HCT116 (cell line): ENCODE measurements at regions not wholly inside any gene's neighbourhood (a gene's known extent, or its start where the extent isn't known, plus 50 kb on each side); places are given as distances from the start of the nearest gene placed in this dataset.

Experiments used
- ATAC-seq: fragments of 200-7000 bp; cut with Tn5 transposase; 2 replicates; pipeline ENCODE4 v1.9.1; 2020; ENCODE audit warnings: mild to moderate bottlenecking, moderate library complexity
- BruUV-seq: library from RNA; stranded (reverse); fragments of 400-500 nt; replicated peaks from 2 replicates; lab custom pipeline; 2021; lab: Mats Ljungman, UMichigan
- CTCF ChIA-PET: fragments of 300-600 bp; sonication (Branson Sonifier 250); formaldehyde crosslinking; loops from one replicate; lab custom pipeline; 2021; ENCODE audit warnings: antibody characterized with exemption; lab: Charles Lee
- POLR2A ChIA-PET: fragments of 300-600, 350-600 bp; sonication (Branson Sonifier 250); formaldehyde crosslinking; loops from one replicate; lab custom pipeline; 2021; ENCODE audit warnings: antibody characterized with exemption; lab: Charles Lee
- RAD21 ChIA-PET, 2 experiments: fragments of 300-600 bp; sonication (Branson Sonifier 250); formaldehyde crosslinking; loops; one replicate each; lab custom pipeline; 2023; ENCODE audit warnings: low total read pairs in 2 of 2; ENCODE audit not compliant: uncharacterized antibody in 2 of 2, unreplicated experiment in 2 of 2, low non-redundant PET in 1 of 2; lab: Charles Lee
- DNase-seq: peaks from one replicate; pipeline ENCODE4 v3.0.0-alpha.2; 2010; ENCODE audit warnings: low read depth, low spot score
- H2AFZ ChIP-seq: fragments of 200-600 bp; shearing (Covaris generic), sonication (generic); 2 replicates; pipeline ENCODE4 v1.6.1; 2017; ENCODE audit warnings: low read depth, mixed run types, mixed read lengths, antibody characterized with exemption, low read length; ENCODE audit not compliant: poor library complexity, severe bottlenecking
- H3K27ac ChIP-seq: 2 replicates; pipeline ENCODE4 v1.5.1; 2012; ENCODE audit warnings: low read depth, low read length
- H3K27me3 ChIP-seq: fragments of 200-600 bp; sonication (generic); 2 replicates; pipeline ENCODE4 v1.6.1; 2016; ENCODE audit warnings: mixed run types, low read length, mixed read lengths; ENCODE audit not compliant: insufficient read depth
- H3K36me3 ChIP-seq, 2 experiments: fragments of 200-500 bp in 1 of 2; fragments of 200-600 bp in 1 of 2; sonication (Bioruptor generic) in 1 of 2; sonication (generic) in 1 of 2; 2 replicates each; pipeline versions ENCODE4 v1.5.1 to v1.6.1; 2014 to 2016; ENCODE audit warnings: low read length in 2 of 2, inconsistent platforms in 1 of 2, mixed read lengths in 1 of 2, mixed run types in 1 of 2; ENCODE audit not compliant: insufficient read depth in 2 of 2, control insufficient read depth in 1 of 2
- H3K4me1 ChIP-seq, 2 experiments: fragments of 200-600 bp in 1 of 2; sonication (generic) in 1 of 2; 2 replicates each; pipeline versions ENCODE4 v1.5.1 to v1.6.1; 2012 to 2017; ENCODE audit warnings: low read length in 2 of 2, inconsistent platforms in 1 of 2, mild to moderate bottlenecking in 1 of 2, mixed read lengths in 1 of 2, mixed run types in 1 of 2, moderate library complexity in 1 of 2; ENCODE audit not compliant: insufficient read depth in 2 of 2, control insufficient read depth in 1 of 2
- H3K4me2 ChIP-seq: fragments of 200-600 bp; sonication (generic); 2 replicates; pipeline ENCODE4 v1.6.1; 2017; ENCODE audit warnings: mixed run types, low read length, mixed read lengths
- H3K4me3 ChIP-seq, 2 experiments: fragments of 200-600 bp in 1 of 2; sonication (generic) in 1 of 2; replicated peaks in 1 of 2; 2 replicates each; pipeline ENCODE4 v1.5.1; 2011 to 2016; ENCODE audit warnings: low read length in 2 of 2, control low read depth in 1 of 2, low read depth in 1 of 2, mild to moderate bottlenecking in 1 of 2, mixed read lengths in 1 of 2, mixed run types in 1 of 2
- H3K79me2 ChIP-seq: fragments of 200-600 bp; sonication (generic); 2 replicates; pipeline ENCODE4 v1.6.1; 2017; ENCODE audit warnings: mild to moderate bottlenecking, mixed run types, low read length, moderate library complexity, mixed read lengths; ENCODE audit not compliant: insufficient read depth
- H3K9ac ChIP-seq: fragments of 200-600 bp; sonication (generic); 2 replicates; pipeline ENCODE4 v1.6.1; 2016; ENCODE audit warnings: low read length, mixed read lengths
- H3K9me2 ChIP-seq: fragments of 200-600 bp; sonication (generic), shearing (Covaris generic); 2 replicates; pipeline ENCODE4 v1.6.1; 2017; ENCODE audit warnings: mixed run types, mild to moderate bottlenecking, moderate library complexity; ENCODE audit not compliant: insufficient read depth
- H3K9me3 ChIP-seq, 2 experiments: fragments of 200-500 bp in 1 of 2; fragments of 200-600 bp in 1 of 2; sonication (Bioruptor generic) in 1 of 2; sonication (generic) in 1 of 2; 2 replicates each; pipeline ENCODE4 v1.6.1; 2014 to 2017; ENCODE audit warnings: low read length in 2 of 2, mixed read lengths in 2 of 2, inconsistent platforms in 1 of 2, low read depth in 1 of 2, mild to moderate bottlenecking in 1 of 2, mixed run types in 1 of 2, moderate library complexity in 1 of 2; ENCODE audit not compliant: control insufficient read depth in 1 of 2, insufficient read depth in 1 of 2
- H4K20me1 ChIP-seq: fragments of 200-600 bp; sonication (generic), shearing (Covaris generic); 2 replicates; pipeline ENCODE4 v1.6.1; 2017; ENCODE audit warnings: mixed run types, mild to moderate bottlenecking, moderate library complexity; ENCODE audit not compliant: insufficient read depth
- EGR1 ChIP-seq: IDR thresholded peaks from 2 replicates; pipeline ENCODE4 v1.6.1; 2012; ENCODE audit warnings: low read depth
- ELF1 ChIP-seq: IDR thresholded peaks from 2 replicates; pipeline ENCODE4 v1.6.1; 2012; ENCODE audit warnings: low read depth, borderline replicate concordance
- EZH2 ChIP-seq: fragments of 200-600 bp; sonication (generic); IDR thresholded peaks from 2 replicates; pipeline ENCODE4 v1.6.1; 2017; ENCODE audit warnings: antibody characterized with exemption, mixed run types
- EZH2phosphoT487 ChIP-seq: fragments of 200-600 bp; IDR thresholded peaks from 2 replicates; pipeline ENCODE4 v1.6.1; 2018; ENCODE audit warnings: antibody characterized with exemption, borderline replicate concordance
- FOSL1 ChIP-seq: IDR thresholded peaks from 2 replicates; pipeline ENCODE4 v1.6.1; 2012; ENCODE audit warnings: low read depth
- POLR2AphosphoS5 ChIP-seq: IDR thresholded peaks from 2 replicates; pipeline ENCODE4 v1.6.1; 2011; ENCODE audit warnings: mild to moderate bottlenecking, low read depth, low read length, moderate library complexity
- RAD21 ChIP-seq: IDR thresholded peaks from 2 replicates; pipeline ENCODE4 v1.6.1; 2012; ENCODE audit warnings: low read depth, mild to moderate bottlenecking
- SIN3A ChIP-seq: IDR thresholded peaks from 2 replicates; pipeline ENCODE4 v1.6.1; 2012; ENCODE audit warnings: low read depth
- SRF ChIP-seq: IDR thresholded peaks from 2 replicates; pipeline ENCODE4 v1.6.1; 2012; ENCODE audit warnings: low read depth
- TCF7L2 ChIP-seq: IDR thresholded peaks from 2 replicates; pipeline ENCODE4 v1.7.0; 2011; ENCODE audit warnings: borderline replicate concordance, inconsistent platforms; ENCODE audit not compliant: insufficient read depth, insufficient read length; ENCODE audit errors: extremely low read depth
- intact Hi-C: fragments of 100-400 bp; cut with micrococcal nuclease; formaldehyde crosslinking; loops from 2 replicates; pipeline ENCODE4 v1.10.0; 2022
- TF ChIP-seq, protein P1 (sequence below): IDR thresholded peaks from 2 replicates; pipeline ENCODE4 v1.6.1; 2012; ENCODE audit warnings: low read depth
- TF ChIP-seq, protein P2 (sequence below): IDR thresholded peaks from 2 replicates; pipeline ENCODE4 v1.6.1; 2011; ENCODE audit warnings: mild to moderate bottlenecking, low read length, moderate library complexity; ENCODE audit not compliant: insufficient replicate concordance; ENCODE audit errors: extremely low read depth

- Histone ChIP-seq H4K20me1 (no peaks in the 10 kb centered on the region), H3K9me3 (no peaks in the 10 kb centered on the region), H3K9me2 (no peaks in the 10 kb centered on the region), H3K79me2 (no peaks in the 10 kb centered on the region), H3K4me3 (no peak overlapping the region), H2AFZ (no peak overlapping the region), H3K36me3 (no peaks in the 10 kb centered on the region), H3K27me3 (peaks cover 38% of the 10 kb centered on the region; the same call in 1 of the 2 replicates), H3K27ac (no peak overlapping the region), H3K9ac (no peak overlapping the region), H3K4me2 (no peak overlapping the region), H3K4me1 (no peaks in the 10 kb centered on the region)
- RAD21 ChIA-PET, result no interaction called here
- no peak for ATAC-seq
- POLR2A ChIA-PET, result no interaction called here
- intact Hi-C loops, result no loop called here
- no TSS peak for BruUV-seq
- no peak for DNase-seq
- TF ChIP-seq, protein P1, sequence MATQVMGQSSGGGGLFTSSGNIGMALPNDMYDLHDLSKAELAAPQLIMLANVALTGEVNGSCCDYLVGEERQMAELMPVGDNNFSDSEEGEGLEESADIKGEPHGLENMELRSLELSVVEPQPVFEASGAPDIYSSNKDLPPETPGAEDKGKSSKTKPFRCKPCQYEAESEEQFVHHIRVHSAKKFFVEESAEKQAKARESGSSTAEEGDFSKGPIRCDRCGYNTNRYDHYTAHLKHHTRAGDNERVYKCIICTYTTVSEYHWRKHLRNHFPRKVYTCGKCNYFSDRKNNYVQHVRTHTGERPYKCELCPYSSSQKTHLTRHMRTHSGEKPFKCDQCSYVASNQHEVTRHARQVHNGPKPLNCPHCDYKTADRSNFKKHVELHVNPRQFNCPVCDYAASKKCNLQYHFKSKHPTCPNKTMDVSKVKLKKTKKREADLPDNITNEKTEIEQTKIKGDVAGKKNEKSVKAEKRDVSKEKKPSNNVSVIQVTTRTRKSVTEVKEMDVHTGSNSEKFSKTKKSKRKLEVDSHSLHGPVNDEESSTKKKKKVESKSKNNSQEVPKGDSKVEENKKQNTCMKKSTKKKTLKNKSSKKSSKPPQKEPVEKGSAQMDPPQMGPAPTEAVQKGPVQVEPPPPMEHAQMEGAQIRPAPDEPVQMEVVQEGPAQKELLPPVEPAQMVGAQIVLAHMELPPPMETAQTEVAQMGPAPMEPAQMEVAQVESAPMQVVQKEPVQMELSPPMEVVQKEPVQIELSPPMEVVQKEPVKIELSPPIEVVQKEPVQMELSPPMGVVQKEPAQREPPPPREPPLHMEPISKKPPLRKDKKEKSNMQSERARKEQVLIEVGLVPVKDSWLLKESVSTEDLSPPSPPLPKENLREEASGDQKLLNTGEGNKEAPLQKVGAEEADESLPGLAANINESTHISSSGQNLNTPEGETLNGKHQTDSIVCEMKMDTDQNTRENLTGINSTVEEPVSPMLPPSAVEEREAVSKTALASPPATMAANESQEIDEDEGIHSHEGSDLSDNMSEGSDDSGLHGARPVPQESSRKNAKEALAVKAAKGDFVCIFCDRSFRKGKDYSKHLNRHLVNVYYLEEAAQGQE, result no peak
- no peak for TF ChIP-seq RAD21
- TF ChIP-seq EZH2, result no peak
- no peak for TF ChIP-seq EGR1
- no peak for TF ChIP-seq EZH2phosphoT487
- no peak for TF ChIP-seq SRF
- no peak for TF ChIP-seq FOSL1
- CTCF ChIA-PET, result no interaction called here
Observed at GRCh38 chr7:131972251-131972650, 415.8 kb upstream of the PODXL start.

DNA sequence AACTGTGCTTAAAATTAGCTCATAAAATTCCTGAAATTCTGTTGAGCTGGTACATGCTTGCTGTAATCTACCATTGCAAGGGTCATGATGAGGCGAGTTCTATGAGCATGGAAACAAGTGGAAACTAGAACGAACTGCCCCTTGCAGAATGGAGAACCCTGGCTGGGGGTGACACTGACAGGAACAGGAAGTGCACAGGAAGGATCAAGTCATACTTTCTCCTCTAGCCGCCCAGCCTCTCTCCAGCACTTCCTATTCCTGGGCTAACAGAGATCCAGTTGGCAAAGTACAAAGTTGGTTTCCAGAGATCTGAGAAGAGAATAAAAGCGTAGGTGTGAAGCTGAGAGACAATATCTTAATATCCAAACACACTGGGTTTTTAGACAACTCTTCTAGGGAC, 414.2 kb upstream of the PODXL start:
- RAD21 ChIA-PET, result no interaction called here
- ATAC-seq (no peak), DNase-seq (no peak)
- BruUV-seq, result no TSS peak
- CTCF ChIA-PET, result no interaction called here
- POLR2A ChIA-PET, result no interaction called here
- intact Hi-C loops, result no loop called here
- Histone ChIP-seq H2AFZ (no peak overlapping the region), H3K9me3 (no peaks in the 10 kb centered on the region), H3K27me3 (peaks cover 36% of the 10 kb centered on the region), H4K20me1 (no peaks in the 10 kb centered on the region), H3K4me3 (no peak overlapping the region), H3K36me3 (no peaks in the 10 kb centered on the region), H3K27ac (no peak overlapping the region), H3K9me2 (no peaks in the 10 kb centered on the region), H3K4me1 (no peaks in the 10 kb centered on the region), H3K79me2 (no peaks in the 10 kb centered on the region), H3K4me2 (no peak overlapping the region), H3K9ac (no peak overlapping the region)
- no peak for TF ChIP-seq SRF
- TF ChIP-seq RAD21, result no peak
- no peak for TF ChIP-seq EGR1
- TF ChIP-seq, protein P2, sequence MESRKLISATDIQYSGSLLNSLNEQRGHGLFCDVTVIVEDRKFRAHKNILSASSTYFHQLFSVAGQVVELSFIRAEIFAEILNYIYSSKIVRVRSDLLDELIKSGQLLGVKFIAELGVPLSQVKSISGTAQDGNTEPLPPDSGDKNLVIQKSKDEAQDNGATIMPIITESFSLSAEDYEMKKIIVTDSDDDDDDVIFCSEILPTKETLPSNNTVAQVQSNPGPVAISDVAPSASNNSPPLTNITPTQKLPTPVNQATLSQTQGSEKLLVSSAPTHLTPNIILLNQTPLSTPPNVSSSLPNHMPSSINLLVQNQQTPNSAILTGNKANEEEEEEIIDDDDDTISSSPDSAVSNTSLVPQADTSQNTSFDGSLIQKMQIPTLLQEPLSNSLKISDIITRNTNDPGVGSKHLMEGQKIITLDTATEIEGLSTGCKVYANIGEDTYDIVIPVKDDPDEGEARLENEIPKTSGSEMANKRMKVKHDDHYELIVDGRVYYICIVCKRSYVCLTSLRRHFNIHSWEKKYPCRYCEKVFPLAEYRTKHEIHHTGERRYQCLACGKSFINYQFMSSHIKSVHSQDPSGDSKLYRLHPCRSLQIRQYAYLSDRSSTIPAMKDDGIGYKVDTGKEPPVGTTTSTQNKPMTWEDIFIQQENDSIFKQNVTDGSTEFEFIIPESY, result no peak
- TF ChIP-seq POLR2AphosphoS5, result no peak
- TF ChIP-seq SIN3A, result no peak
- no peak for TF ChIP-seq TCF7L2
- no peak for TF ChIP-seq ELF1
- no peak for TF ChIP-seq EZH2
